ENCODE measurements at regions not wholly inside any gene's neighbourhood (a gene's known extent, or its start where the extent isn't known, plus 50 kb on each side); places are given as distances from the start of the nearest gene placed in this dataset.

GRCh38 chr20:5430670-5431069, 113.9 kb upstream of the PROKR2 start:
- no peak; the same call in 1 of the 2 replicates for TF ChIP-seq CTCF (conservative IDR thresholded peaks at IDR 0.05)
- TF ChIP-seq ZFX (IDR thresholded peaks at IDR 0.05): no peak

All from C4-2B (cell line).